ENCODE measurements at regions not wholly inside any gene's neighbourhood (a gene's known extent, or its start where the extent isn't known, plus 50 kb on each side); places are given as distances from the start of the nearest gene placed in this dataset.
A peak's percentile ranks its signal among the peaks of the same experiment; 100 is the strongest.

DNA sequence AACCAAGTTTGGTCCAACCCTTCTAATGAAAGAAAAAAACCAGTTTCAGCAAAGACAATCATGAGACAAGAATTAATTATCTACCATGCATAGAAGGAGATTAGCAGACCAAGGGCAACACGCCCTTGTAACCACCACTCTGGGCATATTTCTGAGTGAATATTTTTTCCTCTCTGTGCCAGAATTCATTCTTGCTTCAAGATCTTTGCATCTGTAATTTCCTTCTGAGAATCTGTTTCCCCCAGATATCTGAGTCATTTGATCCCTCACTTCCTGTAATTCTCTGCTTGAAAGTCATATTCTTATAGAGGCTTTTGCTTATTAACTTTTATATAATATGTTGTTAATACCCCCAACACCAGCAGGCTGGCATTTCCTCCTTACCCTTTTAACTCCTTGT lies 243.7 kb downstream of the SLC16A7 start:
- DNase-seq = no peak

DNA sequence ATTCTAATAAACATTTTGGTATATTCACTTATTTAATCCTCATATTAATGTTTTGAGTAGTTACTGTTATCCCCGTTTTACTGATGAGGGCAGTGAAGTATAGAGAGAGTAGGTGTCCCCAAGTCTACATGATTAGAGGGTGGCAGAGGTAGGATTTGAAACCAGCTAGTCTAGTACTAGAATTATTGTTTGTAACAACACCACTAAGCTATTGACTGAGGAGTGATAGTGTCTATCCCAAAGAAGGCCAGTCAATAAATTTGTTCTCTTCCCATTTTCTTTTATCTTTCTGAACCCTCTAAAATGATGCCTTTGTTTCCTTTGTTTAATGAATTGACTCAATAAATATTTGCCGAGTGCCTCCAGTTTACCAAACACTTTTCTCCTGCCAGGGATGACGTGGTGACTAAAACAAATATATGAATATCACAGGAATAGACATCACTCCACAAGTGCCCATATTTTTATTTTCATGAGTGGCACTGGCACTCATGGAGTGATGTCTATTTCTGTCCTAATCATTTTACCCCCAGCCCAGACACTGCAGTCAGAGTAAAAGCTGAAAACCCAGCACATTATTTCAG lies 247.5 kb downstream of the SLC16A7 start:
- no peak for DNase-seq

DNA sequence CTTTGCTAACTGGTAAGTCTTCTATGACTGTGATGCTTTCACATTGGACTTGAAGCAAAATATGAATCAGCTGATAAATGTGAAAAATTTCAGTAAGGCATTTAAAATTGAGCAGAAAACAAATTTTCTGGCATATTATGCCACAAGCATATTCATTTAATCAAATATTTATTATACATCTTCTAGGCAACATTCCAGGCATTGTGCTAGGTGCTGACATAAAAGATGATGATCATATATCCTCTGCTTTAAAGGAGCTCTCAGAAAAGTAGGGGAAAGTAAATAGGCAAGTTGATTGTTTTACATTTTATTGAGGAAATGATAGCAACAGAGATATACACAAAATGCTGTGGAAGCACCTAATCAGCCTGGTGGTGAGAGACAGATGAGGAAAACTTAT lies 248.9 kb downstream of the SLC16A7 start:
- DNase-seq = no peak

DNA sequence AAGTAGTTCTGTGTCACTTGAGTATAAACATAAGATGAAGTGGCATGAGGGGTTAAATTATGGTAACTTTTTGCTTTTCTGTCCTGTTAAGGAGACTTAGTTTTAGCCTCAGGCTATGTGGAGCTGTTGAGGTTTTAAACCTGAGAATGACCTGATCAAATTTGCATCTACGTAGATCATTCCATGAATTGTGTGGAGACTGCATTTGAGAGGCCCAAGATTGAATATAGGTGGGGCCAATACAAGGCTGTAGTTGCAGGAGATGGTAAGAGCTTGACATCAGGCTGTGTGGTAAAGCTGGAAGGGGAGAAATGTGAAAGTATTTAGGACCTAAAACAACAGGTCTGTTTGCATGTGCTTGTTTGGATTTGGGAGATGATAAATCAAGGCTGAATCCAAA lies 249.5 kb downstream of the SLC16A7 start:
- no peak for DNase-seq

DNA sequence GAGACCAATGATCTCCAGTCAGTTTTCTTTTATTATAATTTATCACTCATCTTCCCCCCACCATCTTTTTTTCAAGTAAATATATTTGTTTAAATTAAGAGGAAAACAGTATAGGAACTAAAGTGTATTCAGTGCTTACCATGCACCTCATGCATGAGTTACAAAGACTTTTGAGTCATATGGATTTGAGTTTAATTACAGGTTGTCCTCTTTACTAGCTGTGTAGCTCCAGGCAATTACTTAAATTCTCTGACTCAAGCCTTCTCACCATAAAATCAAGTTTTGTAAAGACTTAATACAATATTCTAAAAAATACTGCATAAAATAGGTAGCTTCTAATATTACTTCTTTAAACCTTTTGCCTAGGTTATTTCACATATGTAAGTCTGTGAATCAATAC lies 251.3 kb downstream of the SLC16A7 start:
- no peak for DNase-seq

DNA sequence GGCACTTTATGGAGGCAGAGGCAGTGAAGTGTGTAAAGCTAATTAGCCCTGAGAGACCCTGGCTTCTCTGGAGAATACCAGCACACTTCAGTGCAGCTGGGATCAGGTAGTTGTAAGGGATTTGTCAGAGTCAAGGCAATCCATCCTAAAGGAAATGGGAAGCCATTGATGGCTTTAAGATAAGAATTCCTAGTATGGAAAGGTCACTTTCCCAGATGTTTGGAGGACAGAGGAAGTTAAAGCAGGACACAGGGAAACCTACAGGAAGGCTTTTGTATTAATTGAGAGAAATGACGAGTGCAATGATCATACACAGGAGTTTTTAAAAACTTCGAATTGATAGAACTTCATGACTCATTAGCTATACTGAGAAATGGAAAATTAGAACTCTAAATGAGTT lies 254.4 kb downstream of the SLC16A7 start:
- no peak for DNase-seq

DNA sequence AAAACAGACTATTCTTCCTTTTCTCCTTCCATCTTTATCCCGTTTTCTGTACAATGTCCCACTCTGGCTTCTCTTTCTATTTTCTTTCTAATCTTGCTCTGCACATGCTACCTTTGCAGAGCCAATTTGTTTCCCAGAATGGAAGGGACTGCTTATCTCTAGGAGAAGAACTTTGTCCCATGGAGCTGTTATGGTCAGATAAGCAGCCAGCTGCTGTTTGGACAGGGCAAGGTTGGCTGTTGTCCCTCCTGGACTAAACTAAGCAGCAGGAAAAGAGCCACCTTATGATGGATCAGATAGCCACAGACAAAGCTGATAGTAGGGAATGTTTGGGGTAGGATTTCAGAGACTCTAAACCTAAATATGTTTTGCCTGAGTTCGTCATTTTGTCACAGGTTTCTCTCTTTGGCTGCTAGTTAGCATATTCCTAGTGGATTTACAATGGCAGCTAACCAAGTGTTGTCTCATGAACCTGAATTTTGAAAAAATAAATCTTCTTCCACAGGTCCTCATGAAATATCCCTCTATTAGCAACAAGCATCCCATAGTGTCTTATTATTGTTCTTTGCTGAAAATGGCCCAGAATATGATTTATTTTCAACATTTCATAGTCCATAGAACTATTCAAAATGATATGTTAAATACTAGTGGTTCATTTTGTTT lies 262.8 kb downstream of the SLC16A7 start:
- peak; percentile 26 for DNase-seq

DNA sequence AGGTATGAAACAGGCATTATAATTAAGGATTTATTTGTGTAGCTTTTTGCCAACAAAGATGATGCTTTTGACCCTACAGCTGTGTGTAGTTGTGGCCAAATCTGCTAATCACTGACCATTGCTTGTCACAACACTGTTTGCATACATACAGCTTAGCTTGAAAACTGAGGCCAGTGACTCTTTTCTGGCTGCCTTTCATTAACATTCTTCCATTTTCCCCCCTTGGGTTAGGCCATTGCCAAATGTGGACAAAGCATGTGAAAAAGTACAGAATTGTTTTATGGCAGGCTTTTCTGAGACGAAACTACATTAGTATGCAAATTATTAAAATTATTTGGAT lies 263.3 kb downstream of the SLC16A7 start:
- peak; percentile 40 for DNase-seq

DNA sequence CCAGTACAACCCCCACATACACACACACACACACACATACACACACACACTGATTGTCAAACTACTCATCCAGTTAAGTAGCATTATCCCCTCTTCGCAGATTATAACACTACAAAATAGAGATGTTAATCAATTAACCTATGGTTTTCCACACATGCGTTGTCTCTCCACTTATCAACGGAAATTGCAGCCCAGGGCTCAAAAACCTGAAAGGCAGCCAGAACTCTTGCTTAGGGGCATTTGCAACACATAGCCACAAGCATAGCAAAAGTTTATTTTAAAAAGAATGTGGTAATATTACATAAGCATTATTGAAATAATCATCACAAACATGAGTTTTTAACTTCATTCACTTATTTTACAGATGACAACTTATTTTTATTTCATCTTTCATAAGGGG lies 265.8 kb downstream of the SLC16A7 start:
- no peak for DNase-seq

DNA sequence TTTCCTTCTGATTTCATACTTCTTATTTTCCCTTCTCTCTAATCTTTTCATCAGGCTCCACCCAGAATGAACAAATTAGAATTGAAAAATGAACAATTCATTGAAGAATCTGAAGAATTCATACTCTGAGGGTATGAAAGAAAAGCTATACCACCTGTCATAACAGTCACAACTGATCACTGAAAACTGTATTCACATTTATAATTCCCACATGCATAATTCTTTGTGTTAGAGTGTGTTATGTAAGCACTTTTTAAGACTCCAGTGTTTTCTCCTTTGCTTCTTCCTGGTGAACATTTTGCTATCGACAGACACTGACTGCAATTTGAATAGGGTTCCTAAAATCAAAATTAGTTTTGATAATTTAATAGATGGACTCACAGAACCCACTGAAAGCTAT lies 271.2 kb downstream of the SLC16A7 start:
- no peak for DNase-seq

DNA sequence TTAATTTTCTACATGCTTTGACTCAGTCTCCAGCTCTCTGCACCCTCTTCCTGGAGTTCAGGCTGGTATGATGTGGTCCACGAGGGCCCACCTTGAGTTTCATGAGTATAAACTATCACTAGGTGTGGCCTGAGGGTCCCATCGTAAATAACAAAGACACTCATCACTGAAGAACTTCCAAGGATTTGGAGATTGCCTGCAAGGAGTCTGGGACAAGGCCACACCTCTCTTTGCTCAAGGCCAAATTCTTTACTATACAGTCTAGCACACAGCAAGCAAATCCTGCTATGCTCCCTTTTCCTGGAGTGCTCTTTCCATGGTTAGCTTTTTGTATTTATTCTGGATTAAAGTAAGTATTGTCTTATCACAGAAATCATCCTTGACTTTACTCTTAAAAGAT lies 271.9 kb downstream of the SLC16A7 start:
- DNase-seq = no peak

DNA sequence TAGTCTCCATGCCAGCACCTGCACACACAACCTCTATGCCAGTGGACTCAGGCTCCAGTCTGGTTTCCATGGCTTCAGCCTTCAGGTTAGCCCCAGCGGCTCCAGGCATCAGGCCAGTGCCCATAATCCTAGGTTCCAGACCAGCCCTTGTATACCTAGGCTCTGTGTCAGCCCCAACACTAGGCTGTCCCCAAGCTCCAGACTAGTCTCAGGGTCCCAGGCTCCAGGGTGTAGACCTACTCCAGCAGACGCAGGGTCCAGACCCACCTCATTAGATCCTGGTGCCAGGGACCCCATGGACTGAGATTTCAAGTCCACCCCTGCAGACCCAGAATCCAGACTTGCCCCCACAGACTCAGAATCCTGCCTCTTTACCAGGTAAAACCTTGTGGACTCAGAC lies 275.9 kb downstream of the SLC16A7 start:
- DNase-seq = no peak

DNA sequence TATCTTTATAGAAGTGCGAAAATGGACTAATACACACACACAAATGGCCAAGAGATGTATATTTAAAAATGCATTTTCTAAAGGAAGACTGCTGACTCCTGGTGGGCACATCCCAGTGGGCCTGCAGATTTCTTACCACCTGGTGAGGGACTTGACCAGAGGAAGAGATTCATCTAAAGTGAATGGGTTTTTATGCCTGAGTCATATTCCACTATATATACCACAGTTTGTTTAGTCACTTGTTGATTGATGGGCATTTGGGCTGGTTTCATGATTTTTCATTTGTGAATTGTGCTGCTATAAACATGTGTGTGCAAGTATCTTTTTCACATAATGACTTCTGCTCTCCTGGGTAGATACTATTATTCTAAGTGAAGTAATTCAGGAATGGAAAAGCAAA lies 277.3 kb downstream of the SLC16A7 start:
- DNase-seq = no peak

DNA sequence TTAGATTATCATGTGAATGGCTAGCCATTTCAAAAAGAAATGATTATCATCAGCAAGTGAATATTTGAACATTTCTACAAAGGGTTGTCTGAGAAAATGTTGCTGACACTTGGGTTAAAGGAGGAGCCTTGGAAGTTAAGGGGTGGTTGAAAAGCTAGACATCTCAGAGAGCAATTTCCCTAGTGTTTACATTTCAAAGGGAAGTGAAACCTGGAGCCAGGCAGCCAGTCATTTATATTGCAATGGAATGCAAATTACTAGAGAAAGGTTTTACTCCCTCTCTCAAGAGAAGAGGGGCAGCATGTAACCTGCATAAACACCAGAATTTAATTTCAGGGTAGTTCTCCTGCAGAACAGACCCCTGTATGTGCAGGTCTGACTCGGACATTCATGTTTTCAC lies 279.0 kb downstream of the SLC16A7 start:
- DNase-seq = no peak

DNA sequence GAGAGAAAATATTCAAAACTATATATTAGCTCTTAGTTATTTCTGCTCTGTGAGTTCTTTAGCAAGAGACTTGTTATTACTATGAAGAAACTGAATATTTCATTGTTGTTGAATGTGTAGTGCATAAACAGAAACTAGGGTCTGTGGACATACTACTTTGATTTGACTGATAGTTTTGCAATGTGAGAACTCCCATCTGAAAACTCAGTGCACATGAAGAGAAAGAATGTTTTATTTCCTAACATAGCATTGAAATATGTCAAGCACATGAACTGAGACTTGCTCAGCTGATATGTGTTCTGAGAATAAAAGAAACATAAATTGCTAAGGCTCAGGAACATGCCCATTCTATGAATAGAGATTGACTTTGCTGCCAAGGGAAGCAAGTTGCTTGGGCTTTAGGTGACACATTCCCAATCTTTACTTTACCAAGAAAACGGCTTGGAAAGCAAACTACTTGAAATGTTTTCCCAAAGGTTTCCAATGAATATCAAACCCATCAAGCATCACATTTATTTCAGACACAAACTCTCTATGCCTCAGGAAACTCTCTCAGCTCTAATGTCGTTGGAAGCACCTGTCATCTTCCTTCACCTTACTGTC lies 290.4 kb downstream of the SLC16A7 start:
- no peak for DNase-seq

DNA sequence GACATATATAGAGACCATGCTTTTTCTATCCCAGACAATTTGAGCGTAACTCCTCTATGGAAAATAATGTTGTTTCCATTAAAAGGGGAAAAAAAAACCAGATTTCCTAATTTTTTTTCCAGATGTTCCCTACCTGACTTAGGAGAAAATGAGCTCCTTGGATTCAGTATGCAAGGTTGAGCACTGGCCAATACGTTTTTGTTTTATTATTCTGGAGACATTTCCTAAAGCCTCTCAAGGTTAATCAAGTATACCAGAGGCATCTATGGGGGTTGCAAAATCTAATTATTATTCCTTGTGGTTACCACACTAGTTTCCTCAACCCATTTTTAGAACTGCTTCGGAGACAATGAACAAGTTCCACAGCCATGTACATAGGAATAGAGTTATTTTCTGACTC lies 291.3 kb downstream of the SLC16A7 start:
- DNase-seq = peak; percentile 59

DNA sequence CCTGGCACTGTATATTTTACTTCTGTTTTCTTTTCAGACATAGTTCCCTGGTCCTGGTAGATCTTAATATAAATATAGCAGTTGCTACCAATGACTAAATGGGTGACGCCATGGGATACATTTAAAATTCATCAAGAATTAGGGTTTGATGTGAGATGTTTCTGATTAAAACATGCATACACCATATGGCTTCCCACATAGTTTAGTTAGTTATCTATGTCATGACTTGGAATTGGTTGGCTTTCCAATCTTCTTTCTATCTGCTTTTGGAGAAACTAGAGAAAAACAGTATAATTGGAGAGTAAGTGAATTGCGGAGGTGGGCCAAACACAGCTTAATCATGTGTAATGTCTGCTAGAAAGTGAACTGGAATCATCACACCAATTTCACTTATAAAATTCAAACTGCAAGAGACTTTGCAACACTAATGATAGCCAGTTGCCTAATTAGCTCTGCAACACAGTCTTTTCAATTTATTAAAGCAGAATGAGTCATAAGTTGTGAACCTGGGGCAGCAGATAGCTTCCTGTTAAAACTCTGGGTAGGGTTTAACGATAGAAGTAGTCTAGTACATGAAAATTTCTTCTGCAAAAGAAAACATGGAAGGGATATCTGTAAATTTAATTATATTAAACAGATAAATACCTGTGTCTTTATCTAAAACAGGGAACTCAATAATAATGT lies 295.2 kb downstream of the SLC16A7 start:
- DNase-seq = no peak

DNA sequence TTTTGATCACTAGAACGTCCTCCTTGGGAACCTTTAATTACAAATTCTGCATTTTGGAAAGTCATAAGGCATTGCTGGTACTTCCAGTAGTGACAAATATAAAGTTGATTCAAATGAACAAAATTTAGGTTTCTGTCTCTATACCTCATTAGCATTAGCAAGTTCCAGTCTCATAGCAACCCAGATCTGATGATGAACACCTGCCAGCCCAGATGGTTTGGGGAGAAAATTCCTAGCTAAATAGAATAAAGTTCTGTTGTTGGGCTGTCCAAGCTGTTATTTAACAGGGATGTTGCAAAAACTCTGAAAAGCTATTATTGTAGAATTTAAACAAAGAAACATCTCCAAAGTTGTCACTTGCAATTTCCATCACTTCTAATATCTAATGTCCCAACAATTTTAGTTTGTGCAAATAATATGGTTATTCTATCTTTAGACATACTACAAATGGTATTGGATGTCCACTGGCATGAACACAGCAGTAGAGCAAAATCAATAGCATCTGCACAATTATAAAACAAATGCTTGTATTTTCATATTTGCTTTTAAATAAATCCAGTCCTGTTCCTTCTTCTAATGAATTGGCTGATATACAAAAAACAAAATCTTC lies 299.4 kb downstream of the SLC16A7 start:
- peak; percentile 6 for DNase-seq

DNA sequence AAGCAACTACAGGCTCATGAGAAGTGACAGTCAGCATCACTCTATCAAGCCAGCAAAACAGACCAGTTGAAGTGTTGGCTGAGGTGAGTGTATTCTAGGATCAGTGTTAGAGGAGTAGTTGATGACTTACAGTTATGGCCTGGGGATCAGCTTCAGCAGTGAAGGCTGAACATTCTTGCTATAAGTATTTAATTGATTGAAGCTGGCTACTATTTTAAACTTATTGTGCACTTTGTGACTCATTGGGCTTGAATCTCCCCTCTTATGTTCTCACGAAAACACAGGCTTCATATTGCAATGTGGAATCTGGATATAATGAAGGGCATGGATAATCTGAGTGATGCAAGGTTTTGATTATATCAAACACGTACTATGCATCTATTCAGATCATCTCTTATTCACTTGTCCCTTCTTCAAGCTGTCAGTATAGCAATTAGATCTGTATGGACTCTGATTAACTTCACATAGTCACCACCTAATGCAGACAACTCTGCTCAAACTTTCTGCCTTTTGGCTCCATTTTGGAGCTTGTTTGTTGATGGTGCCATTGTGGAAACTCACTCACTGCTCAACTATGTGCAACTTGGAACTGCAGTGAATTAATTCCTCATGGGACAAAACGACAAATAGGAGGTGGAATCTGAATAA lies 309.2 kb downstream of the SLC16A7 start:
- no peak for DNase-seq

DNA sequence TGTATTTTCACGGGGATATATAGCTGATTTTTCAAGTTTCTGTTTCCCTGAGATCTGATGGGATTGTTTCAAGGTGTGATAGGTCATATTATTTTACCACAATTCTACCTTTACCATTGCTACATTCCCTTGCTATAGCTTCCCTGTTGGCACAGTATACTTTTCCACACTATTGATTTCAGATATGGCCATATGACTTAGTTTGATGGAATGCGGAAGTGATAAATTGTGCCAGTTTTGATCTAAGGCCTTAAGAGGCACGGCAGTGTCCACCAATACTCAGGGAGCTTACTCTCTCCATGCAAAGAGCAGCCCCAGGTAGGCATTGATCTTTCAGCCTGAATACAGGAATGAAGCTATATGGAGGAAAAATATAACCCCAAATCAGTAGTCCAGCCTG lies 315.7 kb downstream of the SLC16A7 start:
- no peak for DNase-seq

DNA sequence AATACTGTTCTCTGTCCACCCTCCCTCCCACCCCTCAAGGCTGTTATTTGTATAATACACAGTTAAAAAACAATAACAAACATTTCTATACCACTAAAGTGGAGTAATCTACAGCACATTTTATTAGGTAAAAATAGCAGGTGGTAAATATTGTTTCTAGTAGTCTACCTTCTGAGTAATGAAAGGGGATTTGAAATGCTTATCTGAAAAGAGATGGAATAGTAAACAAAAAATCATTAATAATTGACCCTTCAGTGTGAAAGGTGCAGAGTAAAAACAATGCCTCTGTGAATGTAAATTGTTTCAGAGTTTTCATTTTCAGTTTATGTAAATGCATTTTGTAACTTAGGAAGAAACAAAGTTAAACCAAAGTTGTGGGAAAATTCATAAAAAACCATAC lies 321.2 kb downstream of the SLC16A7 start:
- DNase-seq = no peak

DNA sequence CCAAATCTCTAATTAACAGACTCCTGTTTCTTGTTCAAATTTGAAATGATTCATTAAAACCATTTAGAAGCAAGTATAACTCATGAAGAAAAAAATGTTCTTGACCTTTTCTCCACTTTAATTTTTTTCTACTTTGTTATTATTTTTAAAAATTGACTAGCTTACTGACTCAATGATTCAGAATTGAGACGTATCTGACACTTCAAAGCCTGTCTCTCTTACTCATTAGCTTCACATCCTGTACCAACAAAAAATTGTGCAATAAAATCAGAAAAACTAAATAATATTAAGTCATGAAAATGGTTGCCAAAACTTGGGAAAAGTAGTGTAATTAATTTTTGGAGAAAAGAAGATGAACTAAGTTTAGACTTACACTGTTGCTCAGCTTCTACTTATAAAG lies 331.2 kb downstream of the SLC16A7 start:
- DNase-seq = no peak

DNA sequence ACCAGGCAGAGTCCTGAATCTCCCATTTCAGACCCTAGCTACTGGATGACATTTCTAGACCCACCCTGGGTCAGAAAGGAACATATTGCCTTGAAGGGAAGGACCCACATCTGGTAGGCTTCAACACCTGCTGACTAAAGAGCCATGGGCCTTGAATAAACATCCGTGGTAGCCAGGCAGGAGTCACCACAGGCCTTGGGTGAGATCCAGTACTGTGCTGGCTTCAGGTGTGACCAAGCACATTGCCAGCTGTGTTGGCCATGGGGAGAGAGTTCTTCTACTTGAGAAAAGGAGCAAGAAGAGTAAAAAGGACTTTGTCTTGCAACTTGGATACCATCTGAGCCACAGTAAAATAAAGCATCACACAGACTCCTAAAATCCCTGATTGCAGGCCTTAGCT lies 332.6 kb downstream of the SLC16A7 start:
- no peak for DNase-seq
